Right cardiac atrium (tissue), 5 donors: ENCODE measurements at regions not wholly inside any gene's neighbourhood (a gene's known extent, or its start where the extent isn't known, plus 50 kb on each side); places are given as distances from the start of the nearest gene placed in this dataset.
A peak's percentile ranks its signal among the peaks of the same experiment; 100 is the strongest.
"Not testable (repeated sequence)": the region's sequence is repeated elsewhere in the genome, so short reads cannot be mapped to it uniquely, and the experiment has no call there.

Experiments
- ATAC-seq, 2 donors: fragments of 200-7000 bp; cut with Tn5 transposase; one replicate each; pipeline versions ENCODE4 v1.8.0 to v1.9.1; 2020; ENCODE audit warnings: moderate library complexity in 2 of 2, mild to moderate bottlenecking in 1 of 2
- DNase-seq, 3 donors: peaks; one replicate each; pipeline ENCODE4 v3.0.0-alpha.2; 2020
- H3K27ac ChIP-seq: one replicate; pipeline ENCODE4 v1.5.1; 2013; ENCODE audit warnings: mild to moderate bottlenecking, low read length, control low read depth, moderate library complexity
- H3K27me3 ChIP-seq: one replicate; pipeline ENCODE4 v1.6.1; 2013; ENCODE audit not compliant: control insufficient read depth, insufficient read depth
- H3K4me1 ChIP-seq: one replicate; pipeline ENCODE4 v1.6.1; 2013; ENCODE audit warnings: low read length; ENCODE audit not compliant: control insufficient read depth, insufficient read depth
- H3K4me3 ChIP-seq: one replicate; pipeline ENCODE4 v1.5.1; 2013; ENCODE audit warnings: low read length, control low read depth
- H3K9me3 ChIP-seq: one replicate; pipeline ENCODE4 v1.6.1; 2013; ENCODE audit warnings: low read length; ENCODE audit not compliant: control insufficient read depth
- WGBS: extraction: QIAGEN DNeasy Blood & Tissue Kit; methylation state at CpG from one replicate; pipeline ENCODE4 v1.1.7; 2013; 5-methylcytosine and 5-hydroxymethylcytosine counted together
- intact Hi-C, 4 donors: fragments of 100-400 bp; cut with DNase I; formaldehyde crosslinking; loops; one replicate each; pipeline versions ENCODE4 v1.11.0 to v1.14.0; 2022 to 2023
- donor health status: healthy with polysubstance abuse.
- donor health status: DM: no; HTN: yes; CAD: no.
- donor health status: DM: no; HTN: no; CAD: no.
- donor health status: DM: no; HTN: yes; CAD: no; lungs with severe emphysema.
- donor health status: DM: yes; HTN: yes; CAD: no.

- no peak for ATAC-seq
Measured at GRCh38 chr6:80435457-80435856, 329.0 kb downstream of the BCKDHB start.

DNA sequence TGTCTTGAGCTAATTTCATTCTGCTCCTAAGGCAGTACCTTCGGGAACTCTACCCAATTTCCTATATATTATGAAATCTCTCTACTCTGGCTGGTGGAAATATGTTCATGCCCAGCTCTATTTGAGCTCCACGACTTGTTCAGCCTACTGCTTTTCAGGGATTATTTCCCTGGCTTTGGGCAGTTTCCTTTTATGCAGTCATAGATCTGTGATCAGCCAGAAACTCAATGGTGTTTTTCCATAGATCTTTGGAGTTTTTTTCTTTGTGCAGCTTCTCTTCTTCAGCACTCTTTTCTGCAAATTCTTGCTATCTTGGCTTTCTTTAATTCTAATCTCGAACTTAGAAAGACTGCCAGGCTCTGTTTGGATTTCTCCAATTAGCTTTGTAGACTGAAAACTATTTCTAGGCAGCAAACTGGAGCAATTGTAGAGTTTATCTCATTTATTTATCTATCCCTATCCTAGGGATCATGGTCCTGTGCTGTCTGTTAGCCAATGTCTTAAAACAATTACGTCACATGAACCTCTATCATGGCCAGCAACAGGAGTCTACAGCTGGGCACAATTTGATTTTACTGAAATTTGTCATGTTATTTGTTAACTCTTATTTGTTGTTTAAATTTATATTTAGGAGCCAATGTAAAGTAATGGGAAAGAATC, 328.4 kb downstream of the BCKDHB start:
- Histone ChIP-seq H3K27me3 (no peaks in the 10 kb centered on the region), H3K4me3 (no peak overlapping the region), H3K4me1 (no peaks in the 10 kb centered on the region), H3K27ac (no peak overlapping the region), H3K9me3 (no peaks in the 10 kb centered on the region)
- DNase-seq: no peak
- intact Hi-C loops: no loop called here
- WGBS: 52% methylated on average over 4 of the region's 4 CpGs
- ATAC-seq: no peak

More at GRCh38 chr6:80435457-80435856, 329.0 kb downstream of the BCKDHB start:
- Histone ChIP-seq H3K27ac (no peak overlapping the region), H3K27me3 (no peaks in the 10 kb centered on the region), H3K4me3 (no peak overlapping the region), H3K4me1 (no peaks in the 10 kb centered on the region), H3K9me3 (no peaks in the 10 kb centered on the region)
- 91% methylated on average over 5 of the region's 5 CpGs for WGBS
- intact Hi-C loops: no loop called here
- no peak for DNase-seq

DNA sequence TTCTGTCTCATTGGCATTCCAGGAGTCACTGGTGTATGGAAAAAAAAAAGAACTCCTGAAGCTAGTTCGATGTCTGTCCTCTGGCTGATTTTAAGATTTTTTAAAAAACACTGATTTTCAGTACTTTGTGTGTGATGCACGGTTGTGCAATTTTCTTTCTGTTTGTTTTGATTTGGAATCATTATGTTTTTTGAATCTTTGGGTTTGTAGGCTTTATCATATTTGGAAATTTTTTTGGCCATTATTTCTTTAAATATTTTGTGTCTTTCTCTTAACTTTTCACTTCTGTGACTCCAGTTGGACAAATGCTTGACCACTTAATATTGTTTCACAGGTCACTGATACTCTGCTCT, 327.2 kb downstream of the BCKDHB start:
- ATAC-seq (no peak), DNase-seq (no peak)
- no peak overlapping the region for H3K27ac ChIP-seq
- 57% methylated on average over 2 of the region's 2 CpGs for WGBS
- H3K9me3 ChIP-seq: no peaks in the 10 kb centered on the region
- no peak overlapping the region for H3K4me3 ChIP-seq
- no peaks in the 10 kb centered on the region for H3K4me1 ChIP-seq
- intact Hi-C loops: no loop called here
- no peaks in the 10 kb centered on the region for H3K27me3 ChIP-seq

GRCh38 chr6:80433010-80433672, 326.7 kb downstream of the BCKDHB start:
- ATAC-seq: no peak
- H3K27me3 ChIP-seq: no peaks in the 10 kb centered on the region
- peak; percentile 11 to 47 (median 32) for DNase-seq
- no peak overlapping the region for H3K4me3 ChIP-seq
- H3K4me1 ChIP-seq: no peaks in the 10 kb centered on the region
- H3K9me3 ChIP-seq: no peaks in the 10 kb centered on the region
- intact Hi-C loops: no loop called here
- WGBS: 69% methylated on average over 10 of the region's 10 CpGs
- no peak overlapping the region for H3K27ac ChIP-seq

DNA sequence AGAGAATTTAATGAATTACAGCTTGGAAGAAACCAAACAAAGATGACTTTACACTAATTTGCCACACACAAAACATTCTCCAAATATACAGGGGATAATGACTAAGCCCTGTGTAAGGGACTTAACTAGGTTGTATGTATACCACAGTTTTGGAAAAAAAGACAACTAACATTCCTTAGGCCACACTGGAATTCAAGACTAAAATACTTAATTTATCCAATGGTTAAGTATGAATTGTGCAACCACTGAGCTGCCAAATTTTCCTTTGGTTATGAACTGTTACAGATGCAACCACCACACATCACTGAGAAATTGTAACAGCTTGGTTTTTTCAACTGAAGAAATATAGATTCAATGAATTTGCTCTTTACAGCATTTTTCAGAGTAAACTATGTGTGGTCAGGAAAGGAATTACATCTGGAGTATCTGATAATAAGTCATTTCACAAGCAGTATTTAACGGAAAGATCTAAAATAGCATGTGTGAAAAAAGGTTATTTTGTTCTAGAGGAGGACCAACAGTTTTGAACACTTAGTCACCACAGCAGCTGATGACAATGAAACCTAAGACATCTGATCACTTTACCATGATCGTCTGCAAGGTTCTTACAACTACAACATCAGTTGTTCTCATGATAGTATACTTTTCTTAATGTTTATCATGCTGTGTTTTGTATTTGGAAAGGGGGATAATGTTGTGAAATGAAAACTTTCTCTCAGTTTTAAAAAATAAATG, 318.8 kb downstream of the BCKDHB start:
- H3K4me1 ChIP-seq: no peaks in the 10 kb centered on the region
- intact Hi-C loops: no loop called here
- no peak overlapping the region for H3K27ac ChIP-seq
- no peak for ATAC-seq
- no peaks in the 10 kb centered on the region for H3K27me3 ChIP-seq
- 75% methylated on average over 2 of the region's 2 CpGs for WGBS
- no peak for DNase-seq
- H3K4me3 ChIP-seq: no peak overlapping the region
- peaks cover 2% of the 10 kb centered on the region for H3K9me3 ChIP-seq

DNA sequence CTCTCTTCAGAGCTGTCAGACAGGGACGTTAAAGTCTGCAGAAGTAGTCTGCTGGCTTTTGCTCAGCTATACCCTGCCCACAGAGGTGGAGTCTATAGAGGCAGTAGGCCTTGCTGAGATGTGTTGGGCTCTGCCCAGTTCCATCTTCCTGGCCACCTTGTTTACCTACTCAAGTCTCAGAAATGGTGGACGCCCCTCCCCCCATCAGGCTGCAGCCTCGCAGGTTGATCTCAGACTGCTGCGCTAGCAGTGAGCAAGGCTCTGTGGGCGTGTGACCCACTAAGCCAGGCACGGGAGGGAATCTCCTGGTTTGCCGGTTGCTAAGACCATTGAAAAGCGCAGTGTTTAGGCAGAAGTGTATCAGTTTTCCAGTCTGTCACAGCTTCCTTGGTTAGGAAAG, 305.0 kb downstream of the BCKDHB start:
- H3K4me3 ChIP-seq: no peak overlapping the region
- DNase-seq (no peak), ATAC-seq (no peak)
- H3K9me3 ChIP-seq: no peaks in the 10 kb centered on the region
- WGBS: 95% methylated on average over 8 of the region's 8 CpGs
- H3K27ac ChIP-seq: no peak overlapping the region
- intact Hi-C loops: no loop called here
- H3K4me1 ChIP-seq: no peaks in the 10 kb centered on the region
- no peaks in the 10 kb centered on the region for H3K27me3 ChIP-seq

GRCh38 chr6:80407976-80408375, 301.5 kb downstream of the BCKDHB start:
- H3K27ac ChIP-seq, ATAC-seq, H3K27me3 ChIP-seq, intact Hi-C loops, H3K9me3 ChIP-seq, H3K4me3 ChIP-seq, DNase-seq, H3K4me1 ChIP-seq: not testable (repeated sequence)
- WGBS: over 99% methylated on average over 2 of the region's 2 CpGs

- H3K27ac ChIP-seq: no peak overlapping the region
- no peak for ATAC-seq
- no peaks in the 10 kb centered on the region for H3K4me1 ChIP-seq
- no peak overlapping the region for H3K4me3 ChIP-seq
- no peak for DNase-seq
- 98% methylated on average over 1 of the region's 1 CpG for WGBS
- intact Hi-C loops: no loop called here
- H3K9me3 ChIP-seq: no peaks in the 10 kb centered on the region
- no peaks in the 10 kb centered on the region for H3K27me3 ChIP-seq
Measured at GRCh38 chr6:80404889-80405288, 298.4 kb downstream of the BCKDHB start.

GRCh38 chr6:80403365-80403764, 296.9 kb downstream of the BCKDHB start:
- ATAC-seq (no peak), DNase-seq (no peak)
- WGBS: 97% methylated on average over 1 of the region's 1 CpG
- no peak overlapping the region for H3K27ac ChIP-seq
- H3K27me3 ChIP-seq: no peaks in the 10 kb centered on the region
- H3K4me3 ChIP-seq: no peak overlapping the region
- H3K4me1 ChIP-seq: no peaks in the 10 kb centered on the region
- H3K9me3 ChIP-seq: no peaks in the 10 kb centered on the region
- intact Hi-C loops: no loop called here

GRCh38 chr6:80402266-80402665, 295.8 kb downstream of the BCKDHB start:
- intact Hi-C loops: no loop called here
- Histone ChIP-seq H3K27ac (no peak overlapping the region), H3K4me3 (no peak overlapping the region), H3K4me1 (no peaks in the 10 kb centered on the region), H3K27me3 (no peaks in the 10 kb centered on the region), H3K9me3 (no peaks in the 10 kb centered on the region)
- no peak for DNase-seq
- ATAC-seq: no peak
- 88% methylated on average over 2 of the region's 2 CpGs for WGBS
